SK-N-SH (cell line): ENCODE measurements at regions not wholly inside any gene's neighbourhood (a gene's known extent, or its start where the extent isn't known, plus 50 kb on each side); places are given as distances from the start of the nearest gene placed in this dataset.

Source experiments
- EP300 ChIP-seq, 2 experiments: IDR thresholded peaks; 2 replicates each; pipeline versions ENCODE4 v1.4.0 to v1.6.1; 2012; ENCODE audit warnings: borderline replicate concordance in 1 of 2, low read depth in 1 of 2, low read length in 1 of 2
- JUND ChIP-seq: IDR thresholded peaks from 2 replicates; pipeline ENCODE4 v1.4.0; 2012
- MXI1 ChIP-seq: IDR thresholded peaks from 2 replicates; pipeline ENCODE4 v1.6.1; 2012; ENCODE audit warnings: mild to moderate bottlenecking, low read depth, low read length, improper control_type of control experiment
- RAD21 ChIP-seq: IDR thresholded peaks from 2 replicates; pipeline ENCODE4 v1.6.1; 2012; ENCODE audit warnings: mild to moderate bottlenecking, low read length
- ZBTB33 ChIP-seq: IDR thresholded peaks from 2 replicates; pipeline ENCODE4 v1.4.0; 2012; ENCODE audit warnings: low read depth, borderline replicate concordance
- TF ChIP-seq, protein P1 (sequence below): fragments of 200-600 bp; sonication (generic); IDR thresholded peaks from 2 replicates; pipeline ENCODE4 v1.6.1; 2017; ENCODE audit warnings: antibody characterized with exemption, mild to moderate bottlenecking, moderate library complexity
- TF ChIP-seq, protein P2 (sequence below): IDR thresholded peaks from 2 replicates; pipeline ENCODE4 v1.6.1; 2012; ENCODE audit warnings: mild to moderate bottlenecking, low read depth, low read length, moderate library complexity

DNA sequence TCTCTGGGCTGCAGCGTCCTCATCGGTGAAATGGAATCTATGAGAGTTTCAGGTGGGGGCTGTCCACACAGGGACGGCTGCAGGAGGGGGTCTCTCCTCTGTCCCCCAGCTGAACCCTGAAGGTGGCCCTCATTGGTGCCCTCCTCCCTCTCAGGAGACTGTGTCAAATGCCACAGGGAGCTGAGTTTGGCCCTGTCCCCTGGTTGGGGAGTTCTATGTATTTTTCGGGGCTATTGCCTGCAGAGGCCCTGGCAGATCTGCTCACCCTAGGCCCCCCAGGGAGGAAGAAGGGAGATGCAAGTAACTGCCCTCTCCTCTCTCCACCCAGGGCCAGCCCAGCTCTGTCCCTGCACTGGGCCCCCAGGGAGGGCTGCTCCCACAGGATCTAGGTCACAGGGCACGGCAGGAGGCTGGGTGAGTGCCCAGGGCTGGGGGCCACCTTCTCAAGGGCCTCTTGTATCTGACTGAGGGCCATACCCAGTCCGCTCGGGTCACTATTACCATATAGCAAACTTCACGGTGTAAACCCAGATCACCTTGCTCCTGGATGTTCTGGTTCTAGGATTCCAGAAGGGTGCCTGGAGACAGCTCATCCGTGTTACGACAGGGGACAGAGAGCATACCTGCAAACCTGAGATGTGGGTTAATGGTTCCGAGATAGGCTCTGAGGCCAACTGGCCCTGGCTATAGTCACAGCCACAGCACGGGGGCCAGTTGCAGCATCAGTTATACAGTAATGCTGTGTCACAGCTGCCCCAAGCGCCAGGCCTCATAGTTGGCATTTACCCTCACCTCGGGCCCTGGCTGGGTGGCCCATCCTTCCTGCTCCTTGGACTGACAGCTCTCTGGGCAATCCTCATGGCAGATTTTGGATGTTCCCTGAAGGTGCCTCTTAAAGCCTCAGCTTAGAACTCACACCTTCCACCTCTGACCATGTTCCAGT lies 102.4 kb upstream of the PRR23E start:
- TF ChIP-seq, protein P1, sequence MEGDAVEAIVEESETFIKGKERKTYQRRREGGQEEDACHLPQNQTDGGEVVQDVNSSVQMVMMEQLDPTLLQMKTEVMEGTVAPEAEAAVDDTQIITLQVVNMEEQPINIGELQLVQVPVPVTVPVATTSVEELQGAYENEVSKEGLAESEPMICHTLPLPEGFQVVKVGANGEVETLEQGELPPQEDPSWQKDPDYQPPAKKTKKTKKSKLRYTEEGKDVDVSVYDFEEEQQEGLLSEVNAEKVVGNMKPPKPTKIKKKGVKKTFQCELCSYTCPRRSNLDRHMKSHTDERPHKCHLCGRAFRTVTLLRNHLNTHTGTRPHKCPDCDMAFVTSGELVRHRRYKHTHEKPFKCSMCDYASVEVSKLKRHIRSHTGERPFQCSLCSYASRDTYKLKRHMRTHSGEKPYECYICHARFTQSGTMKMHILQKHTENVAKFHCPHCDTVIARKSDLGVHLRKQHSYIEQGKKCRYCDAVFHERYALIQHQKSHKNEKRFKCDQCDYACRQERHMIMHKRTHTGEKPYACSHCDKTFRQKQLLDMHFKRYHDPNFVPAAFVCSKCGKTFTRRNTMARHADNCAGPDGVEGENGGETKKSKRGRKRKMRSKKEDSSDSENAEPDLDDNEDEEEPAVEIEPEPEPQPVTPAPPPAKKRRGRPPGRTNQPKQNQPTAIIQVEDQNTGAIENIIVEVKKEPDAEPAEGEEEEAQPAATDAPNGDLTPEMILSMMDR, result no peak
- TF ChIP-seq EP300 (IDR thresholded peaks at IDR 0.05; ENCODE audit: borderline replicate concordance in 1 of 2, low read depth in 1 of 2, low read length in 1 of 2) (no peak), RAD21 (no peak), MXI1 (no peak), ZBTB33 (no peak), JUND (no peak)
- TF ChIP-seq, protein P2, sequence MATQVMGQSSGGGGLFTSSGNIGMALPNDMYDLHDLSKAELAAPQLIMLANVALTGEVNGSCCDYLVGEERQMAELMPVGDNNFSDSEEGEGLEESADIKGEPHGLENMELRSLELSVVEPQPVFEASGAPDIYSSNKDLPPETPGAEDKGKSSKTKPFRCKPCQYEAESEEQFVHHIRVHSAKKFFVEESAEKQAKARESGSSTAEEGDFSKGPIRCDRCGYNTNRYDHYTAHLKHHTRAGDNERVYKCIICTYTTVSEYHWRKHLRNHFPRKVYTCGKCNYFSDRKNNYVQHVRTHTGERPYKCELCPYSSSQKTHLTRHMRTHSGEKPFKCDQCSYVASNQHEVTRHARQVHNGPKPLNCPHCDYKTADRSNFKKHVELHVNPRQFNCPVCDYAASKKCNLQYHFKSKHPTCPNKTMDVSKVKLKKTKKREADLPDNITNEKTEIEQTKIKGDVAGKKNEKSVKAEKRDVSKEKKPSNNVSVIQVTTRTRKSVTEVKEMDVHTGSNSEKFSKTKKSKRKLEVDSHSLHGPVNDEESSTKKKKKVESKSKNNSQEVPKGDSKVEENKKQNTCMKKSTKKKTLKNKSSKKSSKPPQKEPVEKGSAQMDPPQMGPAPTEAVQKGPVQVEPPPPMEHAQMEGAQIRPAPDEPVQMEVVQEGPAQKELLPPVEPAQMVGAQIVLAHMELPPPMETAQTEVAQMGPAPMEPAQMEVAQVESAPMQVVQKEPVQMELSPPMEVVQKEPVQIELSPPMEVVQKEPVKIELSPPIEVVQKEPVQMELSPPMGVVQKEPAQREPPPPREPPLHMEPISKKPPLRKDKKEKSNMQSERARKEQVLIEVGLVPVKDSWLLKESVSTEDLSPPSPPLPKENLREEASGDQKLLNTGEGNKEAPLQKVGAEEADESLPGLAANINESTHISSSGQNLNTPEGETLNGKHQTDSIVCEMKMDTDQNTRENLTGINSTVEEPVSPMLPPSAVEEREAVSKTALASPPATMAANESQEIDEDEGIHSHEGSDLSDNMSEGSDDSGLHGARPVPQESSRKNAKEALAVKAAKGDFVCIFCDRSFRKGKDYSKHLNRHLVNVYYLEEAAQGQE, result no peak
